H1 (cell line): ENCODE measurements at regions not wholly inside any gene's neighbourhood (a gene's known extent, or its start where the extent isn't known, plus 50 kb on each side); places are given as distances from the start of the nearest gene placed in this dataset.
A peak's percentile ranks its signal among the peaks of the same experiment; 100 is the strongest.

Experiments used
- ASH2L ChIP-seq: fragments of 200-600, 300-600 bp; sonication (generic); IDR thresholded peaks from one replicate; pipeline ENCODE4 v1.7.1; 2017; ENCODE audit warnings: low read length
- CBX8 ChIP-seq: fragments of 300-800, 300-1000 bp; sonication (generic); IDR thresholded peaks from 2 replicates; pipeline ENCODE4 v1.7.1; 2016; ENCODE audit warnings: low read depth, low read length, borderline replicate concordance
- CEBPB ChIP-seq: IDR thresholded peaks from 2 replicates; pipeline ENCODE4 v1.6.1; 2012; ENCODE audit warnings: low read depth, low read length
- CHD1 ChIP-seq: IDR thresholded peaks from 2 replicates; pipeline ENCODE4 v1.6.1; 2012; ENCODE audit warnings: low read depth, low read length, improper control_type of control experiment
- CHD2 ChIP-seq: IDR thresholded peaks from 2 replicates; pipeline ENCODE4 v1.6.1; 2012; ENCODE audit warnings: low read length, improper control_type of control experiment
- CREB1 ChIP-seq: IDR thresholded peaks from 2 replicates; pipeline ENCODE4 v1.6.1; 2012; ENCODE audit warnings: inconsistent platforms
- CTCF ChIP-seq, 3 experiments: IDR thresholded peaks; 1 replicate in 2 of 3; 2 replicates in 1 of 3; pipeline versions ENCODE4 v1.5.1 to v1.6.1; 2011; ENCODE audit warnings: low read length in 3 of 3, mild to moderate bottlenecking in 3 of 3, inconsistent platforms in 2 of 3, low read depth in 1 of 3, moderate library complexity in 1 of 3; ENCODE audit not compliant: insufficient read depth in 1 of 3; ENCODE audit errors: control extremely low read depth in 1 of 3
- E2F6 ChIP-seq: IDR thresholded peaks from 2 replicates; pipeline ENCODE4 v1.6.1; 2012; ENCODE audit warnings: inconsistent platforms
- EZH2 ChIP-seq: fragments of 200-600 bp; sonication (generic); IDR thresholded peaks from 2 replicates; pipeline ENCODE4 v1.7.1; 2012; ENCODE audit warnings: low read depth, mild to moderate bottlenecking, moderate library complexity, low read length, inconsistent platforms; ENCODE audit not compliant: severe bottlenecking
- KDM1A ChIP-seq: fragments of 200-600, 300-600 bp; sonication (generic); IDR thresholded peaks from 2 replicates; pipeline ENCODE4 v1.7.1; 2016; ENCODE audit warnings: mild to moderate bottlenecking, low read length, borderline replicate concordance
- KDM4A ChIP-seq: IDR thresholded peaks from one replicate; pipeline ENCODE4 v1.7.1; 2012; ENCODE audit warnings: low read depth, mild to moderate bottlenecking, moderate library complexity, low read length, inconsistent platforms; ENCODE audit not compliant: severe bottlenecking
- KDM5A ChIP-seq: fragments of 200-600 bp; IDR thresholded peaks from 2 replicates; pipeline ENCODE4 v1.7.1; 2012; ENCODE audit warnings: mild to moderate bottlenecking, low read length, inconsistent platforms, mixed read lengths
- MAX ChIP-seq: IDR thresholded peaks from 2 replicates; pipeline ENCODE4 v1.6.1; 2012; ENCODE audit warnings: inconsistent platforms
- PHF8 ChIP-seq: fragments of 200-600 bp; sonication (generic); conservative IDR thresholded peaks from 2 replicates; pipeline ENCODE4 v1.7.1; 2012; ENCODE audit warnings: low read depth, mild to moderate bottlenecking, inconsistent platforms, low read length, moderate library complexity
- POLR2AphosphoS5 ChIP-seq: IDR thresholded peaks from 2 replicates; pipeline ENCODE4 v1.6.1; 2011; ENCODE audit warnings: low read depth, low read length
- RFX5 ChIP-seq: IDR thresholded peaks from 2 replicates; pipeline ENCODE4 v1.6.1; 2011; ENCODE audit warnings: low read depth, low read length, improper control_type of control experiment, borderline replicate concordance
- SIN3A ChIP-seq, 2 experiments: IDR thresholded peaks in 1 of 2; conservative IDR thresholded peaks in 1 of 2; 2 replicates each; pipeline ENCODE4 v1.6.1; 2011 to 2012; ENCODE audit warnings: low read length in 2 of 2, improper control_type of control experiment in 1 of 2, low read depth in 1 of 2, mild to moderate bottlenecking in 1 of 2
- SIRT6 ChIP-seq: IDR thresholded peaks from one replicate; pipeline ENCODE4 v1.7.1; 2012; ENCODE audit warnings: low read length, inconsistent platforms
- TEAD4 ChIP-seq: IDR thresholded peaks from 2 replicates; pipeline ENCODE4 v1.6.1; 2012; ENCODE audit warnings: low read depth, low read length, inconsistent platforms, mixed read lengths
- TF ChIP-seq, protein P1 (sequence below): IDR thresholded peaks from 2 replicates; pipeline ENCODE4 v1.6.1; 2012; ENCODE audit warnings: low read length, inconsistent platforms

GRCh38 chr15:62391641-62392262, 226.7 kb upstream of the C2CD4B start (continued):
- 0 out of 2 replicates have a peak, but pooled peaks have one; percentile 8 for TF ChIP-seq PHF8
- TF ChIP-seq MAX, result peak; percentile 75
- no peak for TF ChIP-seq TEAD4
- peak in 2 of 3 experiments; percentile 13 to 16; a peak in 2 of 4 replicates for TF ChIP-seq CTCF (IDR thresholded peaks at IDR 0.05; ENCODE audit: control extremely low read depth in 1 of 3, insufficient read depth in 1 of 3, low read depth in 1 of 3, low read length in 3 of 3)
- TF ChIP-seq E2F6, result peak; percentile 88
- peak; percentile 41 for TF ChIP-seq ASH2L
- peak; percentile 92 for TF ChIP-seq KDM4A
- TF ChIP-seq CEBPB, result no peak
- no peak for TF ChIP-seq SIRT6
- no peak for TF ChIP-seq KDM1A
- TF ChIP-seq RFX5, result no peak
- no peak for TF ChIP-seq KDM5A
- TF ChIP-seq CHD2, result no peak
- peak in 1 of 2 experiments; percentile 18; a peak in 1 of 4 replicates for TF ChIP-seq SIN3A (conservative IDR thresholded peaks at IDR 0.05 in 1 of 2, IDR thresholded peaks at IDR 0.05 in 1 of 2; ENCODE audit: low read depth in 1 of 2, low read length in 2 of 2)
- TF ChIP-seq CHD1, result no peak
- TF ChIP-seq, protein P1, sequence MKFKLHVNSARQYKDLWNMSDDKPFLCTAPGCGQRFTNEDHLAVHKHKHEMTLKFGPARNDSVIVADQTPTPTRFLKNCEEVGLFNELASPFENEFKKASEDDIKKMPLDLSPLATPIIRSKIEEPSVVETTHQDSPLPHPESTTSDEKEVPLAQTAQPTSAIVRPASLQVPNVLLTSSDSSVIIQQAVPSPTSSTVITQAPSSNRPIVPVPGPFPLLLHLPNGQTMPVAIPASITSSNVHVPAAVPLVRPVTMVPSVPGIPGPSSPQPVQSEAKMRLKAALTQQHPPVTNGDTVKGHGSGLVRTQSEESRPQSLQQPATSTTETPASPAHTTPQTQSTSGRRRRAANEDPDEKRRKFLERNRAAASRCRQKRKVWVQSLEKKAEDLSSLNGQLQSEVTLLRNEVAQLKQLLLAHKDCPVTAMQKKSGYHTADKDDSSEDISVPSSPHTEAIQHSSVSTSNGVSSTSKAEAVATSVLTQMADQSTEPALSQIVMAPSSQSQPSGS, result no peak
- no peak for TF ChIP-seq POLR2AphosphoS5
- no peak for TF ChIP-seq CREB1
- no peak for TF ChIP-seq CBX8
- no peak for TF ChIP-seq EZH2
